ENCODE measurements at regions not wholly inside any gene's neighbourhood (a gene's known extent, or its start where the extent isn't known, plus 50 kb on each side); places are given as distances from the start of the nearest gene placed in this dataset.
A peak's percentile ranks its signal among the peaks of the same experiment; 100 is the strongest.

GRCh38 chr3:170730071-170730812, 139.8 kb downstream of the RPL22L1 start (continued):
- TF ChIP-seq PHF21A (IDR thresholded peaks at IDR 0.05; ENCODE audit: borderline replicate concordance, low read depth): peak; percentile 24; the same call in 1 of the 2 replicates
- TF ChIP-seq EP400 (IDR thresholded peaks at IDR 0.05): peak; percentile 71
- 0 out of 2 replicates have a peak, but pooled peaks have one; percentile 56 for TF ChIP-seq RAD51 (IDR thresholded peaks at IDR 0.05; ENCODE audit: borderline replicate concordance, low read depth)
- peak; percentile 77 for TF ChIP-seq MEF2D (tag; conservative IDR thresholded peaks at IDR 0.05; ENCODE audit: low read depth)
- TF ChIP-seq ATF4 (CRISPR knock-in tag; IDR thresholded peaks at IDR 0.05): 0 out of 2 replicates have a peak, but pooled peaks have one; percentile 40
- peak; percentile 92 for TF ChIP-seq NCOA1 (IDR thresholded peaks at IDR 0.05; ENCODE audit: low read depth)
- TF ChIP-seq GATAD2A (IDR thresholded peaks at IDR 0.05): peak; percentile 98
- peak; percentile 63; the same call in 1 of the 2 replicates for TF ChIP-seq ERF (CRISPR knock-in tag; IDR thresholded peaks at IDR 0.05)
- TF ChIP-seq ZBTB11 (CRISPR knock-in tag; IDR thresholded peaks at IDR 0.05): peak in 1 of 3 experiments; percentile 79; a peak in 2 of 6 replicates
- TF ChIP-seq DPF2 (IDR thresholded peaks at IDR 0.05): peak; percentile 99
- peak; percentile 77 for TF ChIP-seq MECOM (CRISPR knock-in tag; IDR thresholded peaks at IDR 0.05)
- TF ChIP-seq MYNN (IDR thresholded peaks at IDR 0.05): peak; percentile 93
- no peak for TF ChIP-seq MYNN (CRISPR knock-in tag; IDR thresholded peaks at IDR 0.05)
- TF ChIP-seq NONO (IDR thresholded peaks at IDR 0.05; ENCODE audit: low read depth in 2 of 2, low read length in 1 of 2): peak in 1 of 2 experiments; percentile 50; a peak in 1 of 4 replicates
- peak; percentile 81; the same call in 1 of the 2 replicates for TF ChIP-seq BACH1 (tag; IDR thresholded peaks at IDR 0.05)
- peak; percentile 49 for TF ChIP-seq ZNF239 (CRISPR knock-in tag; IDR thresholded peaks at IDR 0.05)
- TF ChIP-seq OTX1 (CRISPR knock-in tag; IDR thresholded peaks at IDR 0.05): peak; percentile 64; the same call in 1 of the 2 replicates
- peak; percentile 55; the same call in 1 of the 2 replicates for TF ChIP-seq TRIM25 (IDR thresholded peaks at IDR 0.05; ENCODE audit: borderline replicate concordance)
- TF ChIP-seq ZNF24 (IDR thresholded peaks at IDR 0.05): peak; percentile 61; the same call in 1 of the 2 replicates
- peak; percentile 50; the same call in 1 of the 2 replicates for TF ChIP-seq BCOR (IDR thresholded peaks at IDR 0.05)

Measured in K562 (cell line).